Cardiac muscle cell (in vitro differentiated cells and primary cell): ENCODE measurements at regions not wholly inside any gene's neighbourhood (a gene's known extent, or its start where the extent isn't known, plus 50 kb on each side); places are given as distances from the start of the nearest gene placed in this dataset.
A peak's percentile ranks its signal among the peaks of the same experiment; 100 is the strongest.

ENCODE experiments used
- DNase-seq, 2 donors: peaks; one replicate each; pipeline versions ENCODE4 v3.0.0 to v3.0.0-alpha.2; 2010 to 2017; ENCODE audit warnings: low read depth in 1 of 2, low spot score in 1 of 2
- H3K27ac ChIP-seq: fragments of 200-600 bp; sonication (generic); 2 replicates; pipeline ENCODE4 v1.5.1; 2016
- H3K27me3 ChIP-seq: fragments of 200-600 bp; sonication (generic); 2 replicates; pipeline ENCODE4 v1.6.0; 2016; ENCODE audit warnings: control low read depth
- H3K36me3 ChIP-seq: fragments of 200-600 bp; sonication (generic); 2 replicates; pipeline ENCODE4 v1.5.1; 2016; ENCODE audit warnings: control low read depth
- H3K4me1 ChIP-seq: fragments of 200-600 bp; sonication (generic); 2 replicates; pipeline ENCODE4 v1.8.1; 2017; ENCODE audit warnings: low read depth, mild to moderate bottlenecking, mixed run types
- H3K4me3 ChIP-seq: fragments of 200-600 bp; sonication (generic); 2 replicates; pipeline ENCODE4 v1.5.1; 2016; ENCODE audit warnings: mild to moderate bottlenecking
- H3K9me3 ChIP-seq: fragments of 200-600 bp; sonication (generic); 2 replicates; pipeline ENCODE4 v1.5.1; 2017; ENCODE audit warnings: low read depth, mild to moderate bottlenecking, control low read depth
- CTCF ChIP-seq: IDR thresholded peaks from 2 replicates; pipeline ENCODE4 v1.5.1; 2012; ENCODE audit warnings: low read depth, mild to moderate bottlenecking, low read length

GRCh38 chr3:165538166-165538565, 299.1 kb downstream of the BCHE start:
- no peaks in the 10 kb centered on the region for H3K4me1 ChIP-seq
- H3K9me3 ChIP-seq = no peaks in the 10 kb centered on the region
- no peak overlapping the region for H3K4me3 ChIP-seq
- DNase-seq = no peak
- H3K27me3 ChIP-seq = no peaks in the 10 kb centered on the region
- no peak overlapping the region for H3K27ac ChIP-seq
- H3K36me3 ChIP-seq = no peaks in the 10 kb centered on the region
- TF ChIP-seq CTCF = no peak

- Histone ChIP-seq H3K4me3 (no peak overlapping the region), H3K27ac (no peak overlapping the region), H3K4me1 (no peaks in the 10 kb centered on the region), H3K27me3 (no peaks in the 10 kb centered on the region), H3K9me3 (no peaks in the 10 kb centered on the region), H3K36me3 (no peaks in the 10 kb centered on the region)
- no peak for TF ChIP-seq CTCF
- no peak for DNase-seq
Measured at GRCh38 chr3:165532851-165533250, 304.4 kb downstream of the BCHE start.

DNA sequence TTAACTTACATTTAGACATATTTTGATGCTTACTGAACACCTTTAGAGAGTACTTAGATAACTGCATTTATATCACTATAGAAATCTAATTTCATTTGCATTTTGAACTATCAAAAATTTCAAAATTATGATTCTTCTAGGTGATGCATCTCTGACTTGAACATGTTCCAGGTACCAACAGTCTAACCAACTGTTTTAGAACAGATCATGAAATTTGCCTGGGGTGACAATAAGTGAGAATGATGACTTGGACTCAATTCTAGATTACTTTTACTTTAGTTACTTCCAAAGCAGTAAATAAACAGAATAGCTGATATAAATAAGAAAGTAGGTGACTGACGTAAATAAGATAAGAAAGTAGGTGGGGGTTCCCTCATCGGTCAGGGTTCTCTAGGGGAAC, 307.8 kb downstream of the BCHE start:
- Histone ChIP-seq H3K27me3 (no peaks in the 10 kb centered on the region), H3K4me1 (no peaks in the 10 kb centered on the region), H3K4me3 (no peak overlapping the region), H3K36me3 (no peaks in the 10 kb centered on the region), H3K27ac (no peak overlapping the region), H3K9me3 (no peaks in the 10 kb centered on the region)
- no peak for DNase-seq
- no peak for TF ChIP-seq CTCF

GRCh38 chr3:165526367-165526766, 310.9 kb downstream of the BCHE start:
- peaks cover 15% of the 10 kb centered on the region for H3K4me1 ChIP-seq
- H3K27me3 ChIP-seq = no peaks in the 10 kb centered on the region
- H3K27ac ChIP-seq = no peak overlapping the region

GRCh38 chr3:165523801-165524200, 313.4 kb downstream of the BCHE start:
- Histone ChIP-seq H3K9me3 (no peaks in the 10 kb centered on the region), H3K36me3 (no peaks in the 10 kb centered on the region), H3K4me3 (no peak overlapping the region), H3K27me3 (no peaks in the 10 kb centered on the region), H3K4me1 (peaks cover 22% of the 10 kb centered on the region), H3K27ac (no peak overlapping the region)
- peak in 1 of 2 donors; percentile 2 for DNase-seq
- no peak for TF ChIP-seq CTCF

More at GRCh38 chr3:165526367-165526766, 310.9 kb downstream of the BCHE start:
- H3K9me3 ChIP-seq = no peaks in the 10 kb centered on the region
- DNase-seq = no peak
- no peaks in the 10 kb centered on the region for H3K36me3 ChIP-seq
- H3K4me3 ChIP-seq = no peak overlapping the region
- TF ChIP-seq CTCF = no peak

DNA sequence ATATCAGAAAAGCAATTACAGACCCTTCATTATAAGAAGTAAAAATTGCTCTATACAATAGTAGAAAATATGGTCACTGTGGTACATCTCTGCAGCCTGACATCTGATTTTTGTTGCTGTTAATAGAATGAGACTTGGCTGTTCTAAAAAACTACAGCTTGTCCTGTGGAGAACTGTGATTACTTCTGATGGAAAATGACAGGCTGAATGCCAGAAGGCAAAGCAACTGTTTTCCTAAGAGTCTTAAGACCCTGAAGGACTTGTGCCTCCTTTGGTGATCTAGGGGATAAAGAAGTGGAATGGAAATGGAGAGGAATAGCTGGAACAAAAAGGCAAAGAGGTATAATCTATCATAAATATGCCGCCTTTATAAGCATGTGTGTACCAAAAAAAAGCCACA, 314.8 kb downstream of the BCHE start:
- no peak overlapping the region for H3K4me3 ChIP-seq

More for the DNA sequence above, 314.8 kb downstream of the BCHE start:
- DNase-seq = no peak
- H3K9me3 ChIP-seq = no peaks in the 10 kb centered on the region
- no peaks in the 10 kb centered on the region for H3K27me3 ChIP-seq
- H3K27ac ChIP-seq = no peak overlapping the region
- H3K4me1 ChIP-seq = peaks cover 30% of the 10 kb centered on the region
- TF ChIP-seq CTCF = no peak
- no peaks in the 10 kb centered on the region for H3K36me3 ChIP-seq
